Kidney tubule cell (primary cell): ENCODE measurements at regions not wholly inside any gene's neighbourhood (a gene's known extent, or its start where the extent isn't known, plus 50 kb on each side); places are given as distances from the start of the nearest gene placed in this dataset.
"Not testable (repeated sequence)": the region's sequence is repeated elsewhere in the genome, so short reads cannot be mapped to it uniquely, and the experiment has no call there.

Experiments
- DNase-seq: peaks from one replicate; pipeline ENCODE4 v3.0.0-alpha.2; 2018; ENCODE audit warnings: low spot score

GRCh38 chr11:42975180-42975529, 336.6 kb upstream of the API5 start:
- no peak for DNase-seq

- no peak for DNase-seq
Observed at GRCh38 chr11:42976636-42977217, 335.1 kb upstream of the API5 start.

GRCh38 chr11:42992594-42992993, 319.2 kb upstream of the API5 start:
- DNase-seq, result no peak

- DNase-seq, result no peak
Observed at GRCh38 chr11:42996421-42997307, 315.1 kb upstream of the API5 start.

GRCh38 chr11:43004879-43005278, 306.9 kb upstream of the API5 start:
- DNase-seq, result not testable (repeated sequence)

GRCh38 chr11:43010042-43010441, 301.8 kb upstream of the API5 start:
- DNase-seq, result no peak

- DNase-seq, result no peak
Observed at GRCh38 chr11:43012606-43013005, 299.2 kb upstream of the API5 start.

GRCh38 chr11:43021466-43021865, 290.3 kb upstream of the API5 start:
- peak; percentile 11 for DNase-seq

GRCh38 chr11:43034341-43034740, 277.5 kb upstream of the API5 start:
- DNase-seq, result no peak

GRCh38 chr11:43035086-43035485, 276.7 kb upstream of the API5 start:
- DNase-seq, result peak; percentile 50

GRCh38 chr11:43053638-43054412, 258.0 kb upstream of the API5 start:
- no peak for DNase-seq

GRCh38 chr11:43067681-43068080, 244.1 kb upstream of the API5 start:
- no peak for DNase-seq

- DNase-seq, result no peak
Observed at GRCh38 chr11:43071338-43071737, 240.5 kb upstream of the API5 start.

- DNase-seq, result no peak
Observed at GRCh38 chr11:43072096-43072495, 239.7 kb upstream of the API5 start.

GRCh38 chr11:43072911-43073310, 238.9 kb upstream of the API5 start:
- DNase-seq, result no peak

GRCh38 chr11:43074810-43075209, 237.0 kb upstream of the API5 start:
- no peak for DNase-seq

GRCh38 chr11:43101113-43101512, 210.7 kb upstream of the API5 start:
- DNase-seq, result no peak

- DNase-seq, result no peak
Observed at GRCh38 chr11:43116071-43116470, 195.7 kb upstream of the API5 start.

GRCh38 chr11:43119275-43119970, 192.4 kb upstream of the API5 start:
- no peak for DNase-seq

GRCh38 chr11:43122546-43122945, 189.2 kb upstream of the API5 start:
- no peak for DNase-seq

- DNase-seq, result no peak
Observed at GRCh38 chr11:43123443-43123842, 188.4 kb upstream of the API5 start.

GRCh38 chr11:43124272-43124935, 187.4 kb upstream of the API5 start:
- no peak for DNase-seq
